ENCODE measurements at regions not wholly inside any gene's neighbourhood (a gene's known extent, or its start where the extent isn't known, plus 50 kb on each side); places are given as distances from the start of the nearest gene placed in this dataset.
A peak's percentile ranks its signal among the peaks of the same experiment; 100 is the strongest.

GRCh38 chr9:87276851-87277261 is 220.8 kb upstream of the DAPK1 start:
- peaks cover 0 to 25% (median 4%) of the 10 kb centered on the region in 6 donors for H3K4me1 ChIP-seq
- H3K27ac ChIP-seq, result peak overlapping the region in 7 of 8 donors; percentile 18 to 60 (median 38)
- H3K27me3 ChIP-seq (replicated peaks in 1 of 7), result peaks cover 0 to 18% (median 0%) of the 10 kb centered on the region in 7 donors
- no peaks in the 10 kb centered on the region for H3K9me3 ChIP-seq
- no peak overlapping the region for H3K4me3 ChIP-seq
- no peaks in the 10 kb centered on the region for H3K36me3 ChIP-seq
- DNase-seq, result no peak
- TF ChIP-seq POLR2AphosphoS5 (IDR thresholded peaks at IDR 0.05) (no peak), POLR2A (IDR thresholded peaks at IDR 0.05) (no peak), CTCF (IDR thresholded peaks at IDR 0.05 in 8 of 11, conservative IDR thresholded peaks at IDR 0.05 in 3 of 11) (no peak)
- intact Hi-C loops (cut with DNase I; ENCODE audit: low total_unique reads), result no loop called here
- 58 to 73% (median 69%) methylated on average over 3 of the region's 3 CpGs for WGBS, 5 donors

GRCh38 chr9:87277346-87277745 is 220.3 kb upstream of the DAPK1 start:
- H3K4me3 ChIP-seq, result no peak overlapping the region
- peaks cover 0 to 20% (median 2%) of the 10 kb centered on the region in 6 donors for H3K4me1 ChIP-seq
- no peaks in the 10 kb centered on the region for H3K9me3 ChIP-seq
- whole genome bisulfite sequencing, 5 donors, result 89 to 94% (median 92%) methylated on average over 3 of the region's 3 CpGs
- H3K27me3 ChIP-seq (replicated peaks in 1 of 7), result peaks cover 0 to 18% (median 0%) of the 10 kb centered on the region in 7 donors
- intact Hi-C loops (cut with DNase I; ENCODE audit: low total_unique reads), result no loop called here
- no peak for DNase-seq
- TF ChIP-seq CTCF (IDR thresholded peaks at IDR 0.05 in 8 of 11, conservative IDR thresholded peaks at IDR 0.05 in 3 of 11) (no peak), POLR2A (IDR thresholded peaks at IDR 0.05) (no peak), POLR2AphosphoS5 (IDR thresholded peaks at IDR 0.05) (no peak)
- H3K36me3 ChIP-seq, result no peaks in the 10 kb centered on the region
- peak overlapping the region in 3 of 8 donors; percentile 18 to 60 (median 57) for H3K27ac ChIP-seq

GRCh38 chr9:87278971-87279733 is 218.5 kb upstream of the DAPK1 start:
- no peak overlapping the region for H3K27ac ChIP-seq

More at GRCh38 chr9:87278971-87279733, 218.5 kb upstream of the DAPK1 start:
- no peak for TF ChIP-seq POLR2A (IDR thresholded peaks at IDR 0.05)
- no peak for TF ChIP-seq POLR2AphosphoS5 (IDR thresholded peaks at IDR 0.05)
- no peak for TF ChIP-seq CTCF (IDR thresholded peaks at IDR 0.05 in 8 of 11, conservative IDR thresholded peaks at IDR 0.05 in 3 of 11)
- 68 to 81% (median 73%) methylated on average over 3 of the region's 3 CpGs for WGBS, 5 donors
- no peak for DNase-seq
- Histone ChIP-seq H3K27me3 (replicated peaks in 1 of 7) (peaks cover 0 to 9% (median 0%) of the 10 kb centered on the region in 7 donors), H3K36me3 (no peaks in the 10 kb centered on the region), H3K9me3 (no peaks in the 10 kb centered on the region), H3K4me3 (no peak overlapping the region), H3K4me1 (peaks cover 0 to 16% (median 0%) of the 10 kb centered on the region in 6 donors)
- intact Hi-C loops (cut with DNase I; ENCODE audit: low total_unique reads), result no loop called here
